K562 (cell line): ENCODE measurements at regions not wholly inside any gene's neighbourhood (a gene's known extent, or its start where the extent isn't known, plus 50 kb on each side); places are given as distances from the start of the nearest gene placed in this dataset.

ENCODE experiments used
- ATAC-seq: fragments of 200-7000 bp; cut with Tn5 transposase; 3 replicates; pipeline ENCODE4 v1.9.1; 2020; ENCODE audit warnings: moderate library complexity
- BruUV-seq: library from RNA; stranded (reverse); fragments of 400-500 nt; replicated peaks from 2 replicates; lab custom pipeline; 2021; lab: Mats Ljungman, UMichigan
- CTCF ChIA-PET: fragments of 300-600 bp; formaldehyde crosslinking; extraction: SDS; loops from one replicate; lab custom pipeline; 2021; ENCODE audit warnings: low intra/inter-chr PET ratio; lab: Yijun Ruan, JAX
- POLR2A ChIA-PET: fragments of 300-600, 350-650 bp; sonication (Branson Sonifier 250); formaldehyde crosslinking; extraction: SDS; loops from one replicate; lab custom pipeline; 2021; ENCODE audit warnings: antibody characterized with exemption, inconsistent platforms; lab: Yijun Ruan, JAX
- DNase-seq, 4 experiments: peaks; one replicate each; pipeline versions ENCODE4 v3.0.0 to v3.0.0-alpha.2; 2011 to 2018; ENCODE audit warnings: low spot score in 3 of 4, mixed read lengths in 3 of 4; ENCODE audit errors: extremely low read depth in 1 of 4
- FAIRE-seq: peaks from 2 replicates; lab custom pipeline; 2011; peaks lifted over from hg19 to GRCh38; lab: Jason Lieb, UNC
- H2AFZ ChIP-seq: 2 replicates; pipeline ENCODE4 v1.6.0; 2011; ENCODE audit warnings: low read depth, low read length, control low read depth, inconsistent platforms
- H3K27ac ChIP-seq: fragments of 200-600 bp; 3 replicates; pipeline ENCODE4 v1.8.0; 2011; ENCODE audit warnings: low read depth, mild to moderate bottlenecking, control low read depth, inconsistent platforms, low read length, moderate library complexity, mixed read lengths; ENCODE audit errors: extremely low read depth
- H3K27me3 ChIP-seq, 2 experiments: fragments of 300-600 bp in 1 of 2; 2 replicates in 1 of 2; 3 replicates in 1 of 2; pipeline versions ENCODE4 v1.6.0 to v1.8.0; 2011; ENCODE audit warnings: inconsistent platforms in 2 of 2, low read length in 2 of 2, mild to moderate bottlenecking in 1 of 2, mixed read lengths in 1 of 2, moderate library complexity in 1 of 2; ENCODE audit not compliant: control insufficient read depth in 2 of 2, insufficient read depth in 2 of 2
- H3K36me3 ChIP-seq: fragments of 300-600 bp; 3 replicates; pipeline ENCODE4 v1.8.0; 2011; ENCODE audit warnings: mild to moderate bottlenecking, low read length, inconsistent platforms; ENCODE audit not compliant: control insufficient read depth, insufficient read depth
- H3K4me1 ChIP-seq, 2 experiments: fragments of 200-600 bp in 1 of 2; replicated peaks in 1 of 2; 2 replicates in 1 of 2; 3 replicates in 1 of 2; pipeline versions ENCODE4 v1.5.1 to v1.8.0; 2011; ENCODE audit warnings: inconsistent platforms in 2 of 2, low read length in 2 of 2, mild to moderate bottlenecking in 1 of 2, mixed read lengths in 1 of 2, moderate library complexity in 1 of 2; ENCODE audit not compliant: control insufficient read depth in 2 of 2, insufficient read depth in 2 of 2
- H3K4me2 ChIP-seq: 2 replicates; pipeline ENCODE4 v1.6.1; 2011; ENCODE audit warnings: low read length, control low read depth, inconsistent platforms, mixed read lengths; ENCODE audit not compliant: insufficient read depth
- H3K4me3 ChIP-seq: fragments of 200-600 bp; sonication (generic), shearing (Covaris generic); 2 replicates; pipeline ENCODE4 v1.5.1; 2016; ENCODE audit warnings: control low read depth, inconsistent platforms
- H3K79me2 ChIP-seq: fragments of 200-600 bp; 3 replicates; pipeline ENCODE4 v1.8.0; 2011; ENCODE audit warnings: low read length, inconsistent platforms; ENCODE audit not compliant: control insufficient read depth, insufficient read depth
- H3K9ac ChIP-seq, 2 experiments: 2 replicates each; pipeline versions ENCODE4 v1.6.0 to v1.6.1; 2011; ENCODE audit warnings: low read depth in 2 of 2, low read length in 2 of 2, control low read depth in 1 of 2, inconsistent platforms in 1 of 2, mild to moderate bottlenecking in 1 of 2, mixed read lengths in 1 of 2; ENCODE audit not compliant: insufficient read depth in 1 of 2
- H3K9me1 ChIP-seq: one replicate; pipeline ENCODE4 v1.6.0; 2011; ENCODE audit warnings: inconsistent platforms, mild to moderate bottlenecking, low read length, moderate library complexity; ENCODE audit not compliant: control insufficient read depth, insufficient read depth
- H3K9me3 ChIP-seq: replicated peaks from 2 replicates; pipeline ENCODE4 v1.5.1; 2011; ENCODE audit warnings: low read depth, low read length, inconsistent platforms; ENCODE audit not compliant: control insufficient read depth, insufficient read depth
- H4K20me1 ChIP-seq: replicated peaks from 2 replicates; pipeline ENCODE4 v1.6.1; 2011; ENCODE audit warnings: low read length, inconsistent platforms, mixed read lengths; ENCODE audit not compliant: control insufficient read depth, insufficient read depth
- CEBPG ChIP-seq, 3 experiments: fragments of 200-800 bp in 1 of 3; sonication (Bioruptor generic) in 1 of 3; sonication (generic) in 1 of 3; formaldehyde crosslinking in 1 of 3; IDR thresholded peaks in 2 of 3; conservative IDR thresholded peaks in 1 of 3; 2 replicates each; pipeline versions ENCODE4 v1.6.1 to v1.8.0; 2016 to 2022; ENCODE audit warnings: missing compliant biosample characterization in 2 of 3, missing genetic modification characterization in 2 of 3, mild to moderate bottlenecking in 1 of 3, missing genetic modification reagents in 1 of 3
- CSDE1 ChIP-seq, 2 experiments: fragments of 450-650 bp; IDR thresholded peaks; 2 replicates each; pipeline ENCODE4 v1.6.1; 2016; ENCODE audit warnings: mild to moderate bottlenecking in 1 of 2
- FOXA1 ChIP-seq: fragments of 450-650 bp; IDR thresholded peaks from 2 replicates; pipeline ENCODE4 v1.6.1; 2016; ENCODE audit warnings: mild to moderate bottlenecking, borderline replicate concordance
- NFIC ChIP-seq: fragments of 450-650 bp; IDR thresholded peaks from 2 replicates; pipeline ENCODE4 v1.6.1; 2017; ENCODE audit warnings: mild to moderate bottlenecking, inconsistent platforms
- NR2C1 ChIP-seq, 2 experiments: fragments of 450-650 bp; IDR thresholded peaks; 2 replicates each; pipeline ENCODE4 v1.6.1; 2017; ENCODE audit warnings: mild to moderate bottlenecking in 2 of 2, antibody characterized with exemption in 1 of 2, inconsistent platforms in 1 of 2, missing compliant biosample characterization in 1 of 2, missing genetic modification characterization in 1 of 2
- RBM25 ChIP-seq: fragments of 200-400 bp; formaldehyde crosslinking; IDR thresholded peaks from 2 replicates; pipeline ENCODE4 v1.6.1; 2018; ENCODE audit warnings: low read length, low read depth, moderate library complexity; ENCODE audit not compliant: severe bottlenecking
- SAFB2 ChIP-seq: fragments of 200-400 bp; formaldehyde crosslinking; IDR thresholded peaks from 2 replicates; pipeline ENCODE4 v1.6.1; 2018; ENCODE audit warnings: borderline replicate concordance, low read length, low read depth, moderate library complexity; ENCODE audit not compliant: severe bottlenecking
- ZBED1 ChIP-seq: IDR thresholded peaks from 2 replicates; pipeline ENCODE4 v1.6.1; 2014
- ZBTB1 ChIP-seq: sonication (generic); formaldehyde crosslinking; IDR thresholded peaks from 2 replicates; pipeline ENCODE4 v1.8.1; 2023; ENCODE audit warnings: missing genetic modification reagents, low read depth, mild to moderate bottlenecking, borderline replicate concordance
- ZBTB17 ChIP-seq: fragments of 450-650 bp; formaldehyde crosslinking; IDR thresholded peaks from 2 replicates; pipeline ENCODE4 v1.4.0; 2020; ENCODE audit warnings: mild to moderate bottlenecking
- WGBS: fragments of 100-300 bp; shearing (Covaris generic); methylation state at CpG from one replicate; pipeline ENCODE4 v1.1.6; 2016; ENCODE audit warnings: low coverage, mixed read lengths; ENCODE audit not compliant: insufficient coverage; ENCODE audit errors: missing lambda C conversion rate; 5-methylcytosine and 5-hydroxymethylcytosine counted together
- in situ Hi-C: fragments of 300-500 bp; cut with MboI; formaldehyde crosslinking; loops from 4 replicates; pipeline ENCODE4 v1.15.0; 2018; ENCODE audit warnings: inconsistent platforms, mixed read lengths
- intact Hi-C: fragments of 100-400 bp; cut with micrococcal nuclease; formaldehyde crosslinking; loops from 2 replicates; pipeline ENCODE4 v1.14.2; 2022
- TF ChIP-seq, protein P1 (sequence below): sonication (generic); formaldehyde crosslinking; IDR thresholded peaks from 2 replicates; pipeline ENCODE4 v1.8.1; 2023; ENCODE audit warnings: mild to moderate bottlenecking, missing genetic modification reagents, moderate library complexity
- TF ChIP-seq, protein P2 (sequence below): fragments of 250-450 bp; sonication (Bioruptor Pico); IDR thresholded peaks from 2 replicates; pipeline ENCODE4 v1.5.1; 2021; ENCODE audit warnings: mild to moderate bottlenecking
- TF ChIP-seq, protein P3 (sequence below): fragments of 450-650 bp; IDR thresholded peaks from one replicate; pipeline ENCODE4 v1.6.1; 2018; ENCODE audit warnings: mild to moderate bottlenecking, moderate library complexity; ENCODE audit not compliant: partially characterized antibody
- TF ChIP-seq, protein P4 (sequence below), 3 experiments: IDR thresholded peaks in 2 of 3; conservative IDR thresholded peaks in 1 of 3; 2 replicates each; pipeline ENCODE4 v1.5.1; 2011 to 2012; ENCODE audit warnings: low read length in 3 of 3, mild to moderate bottlenecking in 3 of 3, control low read depth in 2 of 3, improper control_type of control experiment in 1 of 3, inconsistent platforms in 1 of 3, low read depth in 1 of 3, mixed read lengths in 1 of 3, moderate library complexity in 1 of 3; ENCODE audit not compliant: insufficient read depth in 2 of 3

DNA sequence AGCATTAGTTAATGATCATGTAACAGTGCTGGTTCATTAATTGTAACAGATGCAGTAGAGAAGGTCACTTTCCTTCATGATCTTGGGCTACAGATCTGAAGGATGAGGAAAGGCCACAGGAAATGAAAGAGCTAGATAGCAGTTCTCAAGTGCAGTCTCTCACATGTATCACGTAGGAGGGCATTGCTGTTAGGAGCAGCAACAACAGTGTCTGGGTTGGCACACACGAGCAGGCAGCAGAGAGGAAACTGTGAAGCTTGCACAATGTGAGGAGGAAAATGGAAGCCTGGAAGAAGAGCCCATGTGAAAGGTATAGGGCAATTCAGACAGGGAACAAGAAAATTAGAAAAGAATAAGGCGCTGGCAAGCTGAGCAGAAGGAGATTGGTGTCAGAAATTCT is 1741.5 kb downstream of the PCDH9 start (continued):
- TF ChIP-seq, protein P1, sequence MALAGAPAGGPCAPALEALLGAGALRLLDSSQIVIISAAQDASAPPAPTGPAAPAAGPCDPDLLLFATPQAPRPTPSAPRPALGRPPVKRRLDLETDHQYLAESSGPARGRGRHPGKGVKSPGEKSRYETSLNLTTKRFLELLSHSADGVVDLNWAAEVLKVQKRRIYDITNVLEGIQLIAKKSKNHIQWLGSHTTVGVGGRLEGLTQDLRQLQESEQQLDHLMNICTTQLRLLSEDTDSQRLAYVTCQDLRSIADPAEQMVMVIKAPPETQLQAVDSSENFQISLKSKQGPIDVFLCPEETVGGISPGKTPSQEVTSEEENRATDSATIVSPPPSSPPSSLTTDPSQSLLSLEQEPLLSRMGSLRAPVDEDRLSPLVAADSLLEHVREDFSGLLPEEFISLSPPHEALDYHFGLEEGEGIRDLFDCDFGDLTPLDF (CRISPR knock-in tag) = no peak
- TF ChIP-seq NR2C1 (IDR thresholded peaks at IDR 0.05) (no peak), NR2C1 (tag; IDR thresholded peaks at IDR 0.05) (no peak), RBM25 (no peak), ZBED1 (no peak), ZBTB17 (no peak), FOXA1 (no peak)
- TF ChIP-seq, protein P2, sequence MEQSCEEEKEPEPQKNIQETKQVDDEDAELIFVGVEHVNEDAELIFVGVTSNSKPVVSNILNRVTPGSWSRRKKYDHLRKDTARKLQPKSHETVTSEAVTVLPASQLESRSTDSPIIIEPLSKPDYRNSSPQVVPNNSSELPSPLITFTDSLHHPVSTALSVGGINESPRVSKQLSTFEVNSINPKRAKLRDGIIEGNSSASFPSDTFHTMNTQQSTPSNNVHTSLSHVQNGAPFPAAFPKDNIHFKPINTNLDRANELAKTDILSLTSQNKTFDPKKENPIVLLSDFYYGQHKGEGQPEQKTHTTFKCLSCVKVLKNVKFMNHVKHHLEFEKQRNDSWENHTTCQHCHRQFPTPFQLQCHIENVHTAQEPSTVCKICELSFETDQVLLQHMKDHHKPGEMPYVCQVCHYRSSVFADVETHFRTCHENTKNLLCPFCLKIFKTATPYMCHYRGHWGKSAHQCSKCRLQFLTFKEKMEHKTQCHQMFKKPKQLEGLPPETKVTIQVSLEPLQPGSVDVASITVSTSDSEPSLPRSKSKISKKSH (CRISPR knock-in tag) = no peak

DNA sequence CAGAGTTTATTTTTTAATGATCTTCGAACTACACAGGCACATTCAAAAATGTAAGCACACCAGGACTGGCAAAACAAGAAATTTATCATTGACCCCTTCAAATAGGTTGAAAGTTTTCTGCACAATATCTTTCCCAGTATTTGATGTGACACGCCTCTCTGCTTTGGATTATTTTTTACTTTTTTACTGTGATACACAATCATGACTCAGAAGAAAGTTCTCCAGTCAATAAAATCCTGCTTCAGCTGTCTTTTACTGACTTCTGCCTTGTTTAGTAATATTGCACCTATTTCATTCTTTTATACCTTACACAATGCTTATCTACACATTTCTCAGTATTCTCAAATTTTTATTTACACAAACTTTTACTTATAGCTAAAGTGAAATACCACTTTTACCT is 1750.4 kb downstream of the PCDH9 start:
- Histone ChIP-seq H3K36me3 (no peaks in the 10 kb centered on the region), H3K9me3 (no peaks in the 10 kb centered on the region), H3K4me3 (no peak overlapping the region), H3K4me2 (no peak overlapping the region), H3K79me2 (no peaks in the 10 kb centered on the region), H3K9ac (no peak overlapping the region), H2AFZ (no peak overlapping the region), H3K27ac (no peak overlapping the region), H4K20me1 (no peaks in the 10 kb centered on the region), H3K9me1 (no peaks in the 10 kb centered on the region), H3K27me3 (no peaks in the 10 kb centered on the region), H3K4me1 (no peaks in the 10 kb centered on the region)
- no peak for FAIRE-seq
- no peak for TF ChIP-seq ZBTB1 (CRISPR knock-in tag)
- no peak for TF ChIP-seq NFIC
- TF ChIP-seq, protein P3, sequence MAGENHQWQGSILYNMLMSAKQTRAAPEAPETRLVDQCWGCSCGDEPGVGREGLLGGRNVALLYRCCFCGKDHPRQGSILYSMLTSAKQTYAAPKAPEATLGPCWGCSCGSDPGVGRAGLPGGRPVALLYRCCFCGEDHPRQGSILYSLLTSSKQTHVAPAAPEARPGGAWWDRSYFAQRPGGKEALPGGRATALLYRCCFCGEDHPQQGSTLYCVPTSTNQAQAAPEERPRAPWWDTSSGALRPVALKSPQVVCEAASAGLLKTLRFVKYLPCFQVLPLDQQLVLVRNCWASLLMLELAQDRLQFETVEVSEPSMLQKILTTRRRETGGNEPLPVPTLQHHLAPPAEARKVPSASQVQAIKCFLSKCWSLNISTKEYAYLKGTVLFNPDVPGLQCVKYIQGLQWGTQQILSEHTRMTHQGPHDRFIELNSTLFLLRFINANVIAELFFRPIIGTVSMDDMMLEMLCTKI = no peak
- no peak for TF ChIP-seq SAFB2
- TF ChIP-seq, protein P4, sequence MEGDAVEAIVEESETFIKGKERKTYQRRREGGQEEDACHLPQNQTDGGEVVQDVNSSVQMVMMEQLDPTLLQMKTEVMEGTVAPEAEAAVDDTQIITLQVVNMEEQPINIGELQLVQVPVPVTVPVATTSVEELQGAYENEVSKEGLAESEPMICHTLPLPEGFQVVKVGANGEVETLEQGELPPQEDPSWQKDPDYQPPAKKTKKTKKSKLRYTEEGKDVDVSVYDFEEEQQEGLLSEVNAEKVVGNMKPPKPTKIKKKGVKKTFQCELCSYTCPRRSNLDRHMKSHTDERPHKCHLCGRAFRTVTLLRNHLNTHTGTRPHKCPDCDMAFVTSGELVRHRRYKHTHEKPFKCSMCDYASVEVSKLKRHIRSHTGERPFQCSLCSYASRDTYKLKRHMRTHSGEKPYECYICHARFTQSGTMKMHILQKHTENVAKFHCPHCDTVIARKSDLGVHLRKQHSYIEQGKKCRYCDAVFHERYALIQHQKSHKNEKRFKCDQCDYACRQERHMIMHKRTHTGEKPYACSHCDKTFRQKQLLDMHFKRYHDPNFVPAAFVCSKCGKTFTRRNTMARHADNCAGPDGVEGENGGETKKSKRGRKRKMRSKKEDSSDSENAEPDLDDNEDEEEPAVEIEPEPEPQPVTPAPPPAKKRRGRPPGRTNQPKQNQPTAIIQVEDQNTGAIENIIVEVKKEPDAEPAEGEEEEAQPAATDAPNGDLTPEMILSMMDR (IDR thresholded peaks at IDR 0.05 in 2 of 3, conservative IDR thresholded peaks at IDR 0.05 in 1 of 3; ENCODE audit: insufficient read depth in 2 of 3, low read depth in 1 of 3, low read length in 3 of 3) = no peak
- no peak for TF ChIP-seq CSDE1 (IDR thresholded peaks at IDR 0.05)
- TF ChIP-seq CEBPG (CRISPR knock-in tag; IDR thresholded peaks at IDR 0.05) = no peak
- TF ChIP-seq CEBPG (tag; conservative IDR thresholded peaks at IDR 0.05 in 1 of 2, IDR thresholded peaks at IDR 0.05 in 1 of 2) = no peak
- no peak for ATAC-seq
- POLR2A ChIA-PET = no interaction called here
- CTCF ChIA-PET = no interaction called here
- no peak for DNase-seq
- in situ Hi-C loops (no loop called here), intact Hi-C loops (no loop called here)
- WGBS = 0% methylated on average over 2 of the region's 2 CpGs
- BruUV-seq = no TSS peak
